HG02885 (cell line): ENCODE measurements at regions not wholly inside any gene's neighbourhood (a gene's known extent, or its start where the extent isn't known, plus 50 kb on each side); places are given as distances from the start of the nearest gene placed in this dataset.

Source experiments
- ATAC-seq: cut with Tn5 transposase; IDR thresholded peaks from one replicate; pipeline ENCODE4 v1.9.1; 2021; ENCODE audit warnings: mild to moderate bottlenecking; ENCODE audit not compliant: unreplicated experiment, poor library complexity

DNA sequence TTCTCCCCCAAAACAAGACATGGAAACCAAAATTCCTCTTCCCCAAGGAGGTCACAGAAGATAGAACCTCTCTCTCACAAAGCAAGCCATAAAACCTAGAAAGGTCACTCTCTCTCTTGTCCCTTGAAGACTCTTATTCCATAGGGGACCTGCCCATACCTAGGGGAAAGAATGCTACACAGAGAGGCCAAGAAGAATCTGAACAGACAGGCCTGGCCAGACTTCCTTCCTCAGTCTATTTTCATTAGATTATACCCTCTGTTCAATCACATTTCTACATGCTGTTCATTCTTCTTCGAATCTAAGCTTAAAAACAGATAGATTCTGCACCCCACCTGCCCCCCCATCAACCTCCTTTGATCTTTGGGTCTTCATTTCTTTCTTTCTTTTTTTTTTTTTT, 206.8 kb downstream of the TLE4 start:
- no peak for ATAC-seq

DNA sequence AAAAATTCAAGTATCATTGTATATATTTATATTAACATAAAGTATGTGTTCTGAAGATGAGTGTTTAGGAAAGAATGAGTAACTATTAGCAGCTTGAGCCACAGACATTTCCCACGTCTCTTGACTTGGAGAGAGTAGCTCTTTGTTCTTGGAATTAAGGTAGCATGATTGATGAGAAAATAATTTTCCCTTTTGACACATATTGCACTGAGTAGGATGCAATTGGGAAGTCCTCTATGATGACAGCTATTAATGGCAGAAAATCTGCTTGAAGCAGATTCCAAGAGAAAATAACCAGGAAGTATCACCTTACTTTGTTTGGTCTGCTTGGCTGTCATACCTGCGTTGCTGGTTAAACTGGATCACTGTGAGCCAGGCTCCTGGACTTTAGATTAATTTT, 204.8 kb downstream of the TLE4 start:
- ATAC-seq: no peak
